ENCODE measurements at regions not wholly inside any gene's neighbourhood (a gene's known extent, or its start where the extent isn't known, plus 50 kb on each side); places are given as distances from the start of the nearest gene placed in this dataset.

- TF ChIP-seq CTCF (IDR thresholded peaks at IDR 0.05) (no peak), POLR2A (IDR thresholded peaks at IDR 0.05) (no peak)
Measured at GRCh38 chr16:85170590-85171003, 58.3 kb upstream of the CIBAR2 start.
